K562 (cell line): ENCODE measurements at regions not wholly inside any gene's neighbourhood (a gene's known extent, or its start where the extent isn't known, plus 50 kb on each side); places are given as distances from the start of the nearest gene placed in this dataset.

Experiments
- CTCF ChIP-seq, 3 experiments: IDR thresholded peaks in 2 of 3; conservative IDR thresholded peaks in 1 of 3; 2 replicates each; pipeline ENCODE4 v1.5.1; 2011 to 2012; ENCODE audit warnings: low read length in 3 of 3, mild to moderate bottlenecking in 3 of 3, control low read depth in 2 of 3, improper control_type of control experiment in 1 of 3, inconsistent platforms in 1 of 3, low read depth in 1 of 3, mixed read lengths in 1 of 3, moderate library complexity in 1 of 3; ENCODE audit not compliant: insufficient read depth in 2 of 3
- FOXM1 ChIP-seq, 2 experiments: fragments of 450-650 bp in 1 of 2; sonication (generic) in 1 of 2; formaldehyde crosslinking in 1 of 2; IDR thresholded peaks; 2 replicates each; pipeline versions ENCODE4 v1.6.1 to v1.9.0; 2017 to 2022; ENCODE audit warnings: low read depth in 2 of 2, mild to moderate bottlenecking in 2 of 2, missing genetic modification reagents in 1 of 2, moderate library complexity in 1 of 2
- POLR2A ChIP-seq: fragments of 450-650 bp; conservative IDR thresholded peaks from 2 replicates; pipeline ENCODE4 v1.6.1; 2016
- ZNF24 ChIP-seq: fragments of 450-650 bp; IDR thresholded peaks from 2 replicates; pipeline ENCODE4 v1.6.1; 2016
- ZNF318 ChIP-seq, 2 experiments: fragments of 450-650 bp; IDR thresholded peaks; 2 replicates each; pipeline ENCODE4 v1.6.1; 2016; ENCODE audit warnings: mild to moderate bottlenecking in 2 of 2, borderline replicate concordance in 1 of 2, low read depth in 1 of 2, moderate library complexity in 1 of 2
- ZNF717 ChIP-seq: fragments of 250-450 bp; sonication (Bioruptor Pico); IDR thresholded peaks from 2 replicates; pipeline ENCODE4 v1.5.0; 2021

GRCh38 chr6:148085631-148086331 lies 256.9 kb upstream of the SASH1 start:
- no peak for TF ChIP-seq FOXM1 (IDR thresholded peaks at IDR 0.05; ENCODE audit: low read depth)
- no peak for TF ChIP-seq FOXM1 (CRISPR knock-in tag; IDR thresholded peaks at IDR 0.05; ENCODE audit: low read depth)
- TF ChIP-seq ZNF318 (IDR thresholded peaks at IDR 0.05; ENCODE audit: borderline replicate concordance in 1 of 2, low read depth in 1 of 2): no peak
- no peak for TF ChIP-seq CTCF (IDR thresholded peaks at IDR 0.05 in 2 of 3, conservative IDR thresholded peaks at IDR 0.05 in 1 of 3; ENCODE audit: insufficient read depth in 2 of 3, low read depth in 1 of 3, low read length in 3 of 3)
- no peak for TF ChIP-seq POLR2A
- no peak for TF ChIP-seq ZNF24
- no peak for TF ChIP-seq ZNF717
